ENCODE measurements at regions not wholly inside any gene's neighbourhood (a gene's known extent, or its start where the extent isn't known, plus 50 kb on each side); places are given as distances from the start of the nearest gene placed in this dataset.

- Histone ChIP-seq H3K4me3 (ENCODE audit: insufficient read depth, low read length) (no peak overlapping the region), H3K27ac (ENCODE audit: low read depth, low read length) (no peak overlapping the region), H3K27me3 (ENCODE audit: insufficient read depth, low read length) (no peaks in the 10 kb centered on the region), H3K79me2 (ENCODE audit: insufficient read depth, low read length) (no peaks in the 10 kb centered on the region), H4K20me1 (ENCODE audit: insufficient read depth, low read length) (no peaks in the 10 kb centered on the region), H2AFZ (ENCODE audit: low read length) (peak overlapping the region; percentile 3), H3K9me3 (ENCODE audit: low read depth, low read length) (no peaks in the 10 kb centered on the region), H3K4me2 (ENCODE audit: insufficient read depth, low read length) (no peak overlapping the region), H3K4me1 (ENCODE audit: insufficient read depth, low read length) (no peaks in the 10 kb centered on the region), H3K36me3 (ENCODE audit: insufficient read depth, low read length) (no peaks in the 10 kb centered on the region)
- TF ChIP-seq, protein P1, sequence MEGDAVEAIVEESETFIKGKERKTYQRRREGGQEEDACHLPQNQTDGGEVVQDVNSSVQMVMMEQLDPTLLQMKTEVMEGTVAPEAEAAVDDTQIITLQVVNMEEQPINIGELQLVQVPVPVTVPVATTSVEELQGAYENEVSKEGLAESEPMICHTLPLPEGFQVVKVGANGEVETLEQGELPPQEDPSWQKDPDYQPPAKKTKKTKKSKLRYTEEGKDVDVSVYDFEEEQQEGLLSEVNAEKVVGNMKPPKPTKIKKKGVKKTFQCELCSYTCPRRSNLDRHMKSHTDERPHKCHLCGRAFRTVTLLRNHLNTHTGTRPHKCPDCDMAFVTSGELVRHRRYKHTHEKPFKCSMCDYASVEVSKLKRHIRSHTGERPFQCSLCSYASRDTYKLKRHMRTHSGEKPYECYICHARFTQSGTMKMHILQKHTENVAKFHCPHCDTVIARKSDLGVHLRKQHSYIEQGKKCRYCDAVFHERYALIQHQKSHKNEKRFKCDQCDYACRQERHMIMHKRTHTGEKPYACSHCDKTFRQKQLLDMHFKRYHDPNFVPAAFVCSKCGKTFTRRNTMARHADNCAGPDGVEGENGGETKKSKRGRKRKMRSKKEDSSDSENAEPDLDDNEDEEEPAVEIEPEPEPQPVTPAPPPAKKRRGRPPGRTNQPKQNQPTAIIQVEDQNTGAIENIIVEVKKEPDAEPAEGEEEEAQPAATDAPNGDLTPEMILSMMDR (IDR thresholded peaks at IDR 0.05; ENCODE audit: extremely low read depth, low read depth, low read length): no peak
- DNase-seq (ENCODE audit: insufficient read length, low spot score, missing footprints): no peak
These were observed 214.6 kb downstream of the HDGFL1 start for GRCh38 chr6:22783931-22784330.

GRCh38 chr6:22784601-22785410, 215.4 kb downstream of the HDGFL1 start:
- no peaks in the 10 kb centered on the region for H3K4me1 ChIP-seq (ENCODE audit: insufficient read depth, low read length)
- H3K4me2 ChIP-seq (ENCODE audit: insufficient read depth, low read length): no peak overlapping the region
- no peak for DNase-seq (ENCODE audit: insufficient read length, low spot score, missing footprints)
- no peaks in the 10 kb centered on the region for H3K36me3 ChIP-seq (ENCODE audit: insufficient read depth, low read length)
- no peaks in the 10 kb centered on the region for H4K20me1 ChIP-seq (ENCODE audit: insufficient read depth, low read length)
- H3K4me3 ChIP-seq (ENCODE audit: insufficient read depth, low read length): no peak overlapping the region
- H3K79me2 ChIP-seq (ENCODE audit: insufficient read depth, low read length): no peaks in the 10 kb centered on the region
- TF ChIP-seq, protein P1 (IDR thresholded peaks at IDR 0.05; ENCODE audit: extremely low read depth, low read depth, low read length): no peak
- H3K27me3 ChIP-seq (ENCODE audit: insufficient read depth, low read length): no peaks in the 10 kb centered on the region
- no peaks in the 10 kb centered on the region for H3K9me3 ChIP-seq (ENCODE audit: low read depth, low read length)
- H2AFZ ChIP-seq (ENCODE audit: low read length): peak overlapping the region; percentile 60
- H3K27ac ChIP-seq (ENCODE audit: low read depth, low read length): no peak overlapping the region

- Histone ChIP-seq H3K79me2 (ENCODE audit: insufficient read depth, low read length) (no peaks in the 10 kb centered on the region), H3K4me1 (ENCODE audit: insufficient read depth, low read length) (no peaks in the 10 kb centered on the region), H3K4me3 (ENCODE audit: insufficient read depth, low read length) (no peak overlapping the region), H2AFZ (ENCODE audit: low read length) (peak overlapping the region; percentile 16), H3K27me3 (ENCODE audit: insufficient read depth, low read length) (no peaks in the 10 kb centered on the region), H4K20me1 (ENCODE audit: insufficient read depth, low read length) (no peaks in the 10 kb centered on the region), H3K4me2 (ENCODE audit: insufficient read depth, low read length) (no peak overlapping the region), H3K9me3 (ENCODE audit: low read depth, low read length) (no peaks in the 10 kb centered on the region), H3K27ac (ENCODE audit: low read depth, low read length) (no peak overlapping the region), H3K36me3 (ENCODE audit: insufficient read depth, low read length) (no peaks in the 10 kb centered on the region)
- TF ChIP-seq, protein P1 (IDR thresholded peaks at IDR 0.05; ENCODE audit: extremely low read depth, low read depth, low read length): no peak
- no peak for DNase-seq (ENCODE audit: insufficient read length, low spot score, missing footprints)
These were observed 218.7 kb downstream of the HDGFL1 start for GRCh38 chr6:22788038-22788437.

DNA sequence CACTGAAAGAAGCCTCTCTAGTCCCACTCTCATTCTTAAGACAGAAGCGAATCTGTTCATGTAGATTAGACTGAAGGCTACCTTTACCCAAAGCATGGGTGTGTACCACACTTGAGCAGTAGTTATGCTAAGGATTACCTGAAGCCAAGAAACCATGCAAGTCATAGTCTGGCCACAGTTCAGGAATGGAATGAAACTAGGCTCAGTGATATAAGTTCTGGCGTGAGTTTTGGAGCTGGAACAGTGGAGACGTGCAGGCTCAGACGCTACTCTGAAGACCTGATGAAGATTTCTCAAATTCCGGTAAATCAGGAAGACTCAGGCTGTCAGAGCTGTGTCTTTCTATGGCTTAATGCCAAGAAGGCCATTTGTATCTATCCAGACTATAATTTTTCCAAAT, 219.9 kb downstream of the HDGFL1 start:
- Histone ChIP-seq H3K4me3 (ENCODE audit: insufficient read depth, low read length) (no peak overlapping the region), H3K9me3 (ENCODE audit: low read depth, low read length) (no peaks in the 10 kb centered on the region), H3K36me3 (ENCODE audit: insufficient read depth, low read length) (no peaks in the 10 kb centered on the region), H3K27ac (ENCODE audit: low read depth, low read length) (no peak overlapping the region), H2AFZ (ENCODE audit: low read length) (no peak overlapping the region), H3K27me3 (ENCODE audit: insufficient read depth, low read length) (no peaks in the 10 kb centered on the region), H3K4me2 (ENCODE audit: insufficient read depth, low read length) (no peak overlapping the region), H4K20me1 (ENCODE audit: insufficient read depth, low read length) (no peaks in the 10 kb centered on the region), H3K79me2 (ENCODE audit: insufficient read depth, low read length) (no peaks in the 10 kb centered on the region), H3K4me1 (ENCODE audit: insufficient read depth, low read length) (no peaks in the 10 kb centered on the region)
- no peak for DNase-seq (ENCODE audit: insufficient read length, low spot score, missing footprints)
- TF ChIP-seq, protein P1 (IDR thresholded peaks at IDR 0.05; ENCODE audit: extremely low read depth, low read depth, low read length): no peak

Measured in osteoblast (primary cell).